ENCODE measurements at regions not wholly inside any gene's neighbourhood (a gene's known extent, or its start where the extent isn't known, plus 50 kb on each side); places are given as distances from the start of the nearest gene placed in this dataset.
"Not testable (repeated sequence)": the region's sequence is repeated elsewhere in the genome, so short reads cannot be mapped to it uniquely, and the experiment has no call there.

- no peak for DNase-seq (ENCODE audit: low spot score)
These were observed 358.9 kb downstream of the DLEU7 start for GRCh38 chr13:50484472-50485113.

GRCh38 chr13:50485979-50486935, 357.2 kb downstream of the DLEU7 start:
- DNase-seq (ENCODE audit: low spot score) = no peak

- DNase-seq (ENCODE audit: low spot score) = no peak
These were observed 349.8 kb downstream of the DLEU7 start for GRCh38 chr13:50493683-50494082.

- no peak for DNase-seq (ENCODE audit: low spot score)
These were observed 349.4 kb downstream of the DLEU7 start for GRCh38 chr13:50494138-50494537.

- DNase-seq (ENCODE audit: low spot score) = not testable (repeated sequence)
These were observed 340.3 kb downstream of the DLEU7 start for GRCh38 chr13:50503212-50503611.

- no peak for DNase-seq (ENCODE audit: low spot score)
These were observed 334.3 kb downstream of the DLEU7 start for GRCh38 chr13:50509167-50509566.

- DNase-seq (ENCODE audit: low spot score) = no peak
These were observed 333.6 kb downstream of the DLEU7 start for GRCh38 chr13:50509771-50510441.

GRCh38 chr13:50510885-50511545, 332.5 kb downstream of the DLEU7 start:
- DNase-seq (ENCODE audit: low spot score) = not testable (repeated sequence)

- no peak for DNase-seq (ENCODE audit: low spot score)
These were observed 331.6 kb downstream of the DLEU7 start for GRCh38 chr13:50511877-50512341.

GRCh38 chr13:50512474-50513299, 330.8 kb downstream of the DLEU7 start:
- DNase-seq (ENCODE audit: low spot score) = peak; percentile 67

GRCh38 chr13:50513300-50513877, 330.1 kb downstream of the DLEU7 start:
- DNase-seq (ENCODE audit: low spot score) = no peak

GRCh38 chr13:50514249-50514648, 329.2 kb downstream of the DLEU7 start:
- no peak for DNase-seq (ENCODE audit: low spot score)

- DNase-seq (ENCODE audit: low spot score) = no peak
These were observed 325.4 kb downstream of the DLEU7 start for GRCh38 chr13:50518131-50518530.

- DNase-seq (ENCODE audit: low spot score) = no peak
These were observed 324.7 kb downstream of the DLEU7 start for GRCh38 chr13:50518781-50519201.

GRCh38 chr13:50519866-50520265, 323.6 kb downstream of the DLEU7 start:
- DNase-seq (ENCODE audit: low spot score) = no peak

- no peak for DNase-seq (ENCODE audit: low spot score)
These were observed 322.3 kb downstream of the DLEU7 start for GRCh38 chr13:50521006-50521830.

GRCh38 chr13:50521831-50522149, 321.7 kb downstream of the DLEU7 start:
- no peak for DNase-seq (ENCODE audit: low spot score)

- no peak for DNase-seq (ENCODE audit: low spot score)
These were observed 321.0 kb downstream of the DLEU7 start for GRCh38 chr13:50522506-50522905.

- no peak for DNase-seq (ENCODE audit: low spot score)
These were observed 320.2 kb downstream of the DLEU7 start for GRCh38 chr13:50523307-50523706.

- DNase-seq (ENCODE audit: low spot score) = no peak
These were observed 318.9 kb downstream of the DLEU7 start for GRCh38 chr13:50524560-50524959.

Data from ureter (tissue), 1 donor.